HAP-1 (cell line): ENCODE measurements at regions not wholly inside any gene's neighbourhood (a gene's known extent, or its start where the extent isn't known, plus 50 kb on each side); places are given as distances from the start of the nearest gene placed in this dataset.

Experiments
- DNase-seq, 2 experiments: peaks; one replicate each; pipeline ENCODE4 v3.0.0-alpha.2; 2016 to 2020; ENCODE audit warnings: low spot score in 2 of 2
- H3K27me3 ChIP-seq: fragments of 250-450 bp; sonication (Bioruptor Pico); 2 replicates; pipeline ENCODE4 v1.5.1; 2020; ENCODE audit warnings: low read depth, mild to moderate bottlenecking, moderate library complexity
- H3K36me3 ChIP-seq: fragments of 250-450 bp; sonication (Bioruptor Pico); replicated peaks from 2 replicates; pipeline ENCODE4 v1.5.1; 2020; ENCODE audit warnings: mild to moderate bottlenecking
- H3K4me1 ChIP-seq: fragments of 250-450 bp; sonication (Bioruptor Pico); 2 replicates; pipeline ENCODE4 v1.5.1; 2020; ENCODE audit warnings: mild to moderate bottlenecking
- H3K4me3 ChIP-seq: fragments of 250-450 bp; sonication (Bioruptor Pico); 2 replicates; pipeline ENCODE4 v1.5.1; 2020; ENCODE audit warnings: mild to moderate bottlenecking, moderate library complexity
- H3K9me3 ChIP-seq: fragments of 250-450 bp; sonication (Bioruptor Pico); 2 replicates; pipeline ENCODE4 v1.5.1; 2020; ENCODE audit warnings: mild to moderate bottlenecking, moderate library complexity
- in situ Hi-C: fragments of 300-500 bp; cut with MboI; formaldehyde crosslinking; loops from 3 replicates; pipeline ENCODE4 v1.14.3; 2020; ENCODE audit warnings: low sequenced_read_pairs, inconsistent platforms, mixed read lengths

DNA sequence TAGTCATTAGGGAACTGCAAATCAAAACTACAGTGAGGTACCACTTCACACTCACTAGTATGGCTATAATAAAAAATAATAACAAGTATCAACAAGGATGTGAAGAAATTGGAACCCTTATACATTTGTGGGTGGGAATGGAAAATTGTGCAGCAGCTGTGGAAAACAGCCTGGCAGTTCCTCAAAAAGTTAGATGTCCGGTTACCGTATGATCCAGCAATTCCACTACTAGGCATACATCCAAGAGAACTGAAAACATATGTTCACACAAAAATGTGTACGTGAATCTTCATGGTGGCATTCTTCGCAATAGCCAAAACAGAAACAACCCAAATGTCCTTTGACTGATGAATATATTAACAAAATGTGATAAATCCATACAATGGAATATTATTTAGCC is 187.9 kb upstream of the LYSMD4 start:
- no peaks in the 10 kb centered on the region for H3K9me3 ChIP-seq
- no peaks in the 10 kb centered on the region for H3K4me1 ChIP-seq
- peaks cover 18% of the 10 kb centered on the region for H3K27me3 ChIP-seq
- no peak for DNase-seq
- no peaks in the 10 kb centered on the region for H3K36me3 ChIP-seq
- in situ Hi-C loops = loop anchor here (25.0 kb wide), 1 partner anchor 659 kb away; the partner anchor contains the start of gene LRRC28
- no peak overlapping the region for H3K4me3 ChIP-seq

DNA sequence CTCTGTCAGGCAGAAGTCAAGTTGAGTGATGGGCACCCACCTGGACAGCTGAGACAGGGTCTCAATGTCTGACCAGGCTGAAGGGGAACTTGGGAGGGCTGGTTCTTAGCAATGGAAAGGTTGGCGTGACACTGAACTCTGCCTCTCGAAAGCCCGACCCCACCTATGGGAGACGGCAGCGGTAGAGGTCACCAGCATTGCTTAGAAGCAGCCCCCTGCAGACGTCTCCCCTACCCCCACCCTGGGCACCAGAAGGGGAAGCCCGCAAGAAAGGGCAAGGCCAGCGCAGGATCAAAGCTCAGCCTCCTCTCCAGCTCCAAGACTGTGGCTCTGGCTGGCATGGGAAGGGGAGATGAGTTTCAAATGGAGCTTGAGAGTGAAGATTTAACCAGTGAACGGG is 184.8 kb upstream of the LYSMD4 start:
- Histone ChIP-seq H3K4me1 (no peaks in the 10 kb centered on the region), H3K4me3 (no peak overlapping the region), H3K27me3 (peaks cover 18% of the 10 kb centered on the region), H3K36me3 (no peaks in the 10 kb centered on the region), H3K9me3 (no peaks in the 10 kb centered on the region)
- no peak for DNase-seq
- in situ Hi-C loops = loop anchor here (25.0 kb wide), 1 partner anchor 656 kb away; the partner anchor contains the start of gene LRRC28

GRCh38 chr15:99917252-99917651 is 184.0 kb upstream of the LYSMD4 start:
- Histone ChIP-seq H3K27me3 (peaks cover 12% of the 10 kb centered on the region), H3K4me1 (no peaks in the 10 kb centered on the region), H3K9me3 (no peaks in the 10 kb centered on the region), H3K4me3 (no peak overlapping the region), H3K36me3 (no peaks in the 10 kb centered on the region)
- no peak for DNase-seq
- in situ Hi-C loops = loop anchor here (25.0 kb wide), 1 partner anchor 655 kb away; the partner anchor contains the start of gene LRRC28

GRCh38 chr15:99916668-99917223 is 183.5 kb upstream of the LYSMD4 start:
- Histone ChIP-seq H3K4me1 (no peaks in the 10 kb centered on the region), H3K36me3 (no peaks in the 10 kb centered on the region), H3K4me3 (no peak overlapping the region), H3K9me3 (no peaks in the 10 kb centered on the region), H3K27me3 (peaks cover 10% of the 10 kb centered on the region)
- no peak for DNase-seq
- in situ Hi-C loops = loop anchor here (25.0 kb wide), 1 partner anchor 654 kb away; the partner anchor contains the start of gene LRRC28

DNA sequence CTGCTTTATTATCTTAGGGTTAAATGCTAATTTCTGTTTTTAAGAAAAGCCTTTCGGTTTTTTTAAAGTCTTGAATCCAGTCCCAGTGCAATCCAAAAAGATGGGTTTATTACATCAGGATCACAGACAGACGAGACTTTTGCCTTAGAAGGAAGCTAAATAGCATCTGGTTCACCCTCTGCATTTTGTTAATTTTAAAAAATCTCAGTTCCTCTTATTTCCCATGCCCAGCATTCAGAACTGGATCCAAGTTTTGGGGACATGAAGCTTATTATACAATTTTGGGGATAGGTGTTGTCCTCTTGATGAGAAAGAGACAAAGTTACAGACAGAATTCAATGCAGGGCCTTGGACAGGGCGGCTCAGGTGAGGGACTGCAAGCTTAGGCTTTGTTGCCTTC is 181.5 kb upstream of the LYSMD4 start:
- no peaks in the 10 kb centered on the region for H3K4me1 ChIP-seq
- H3K36me3 ChIP-seq = no peaks in the 10 kb centered on the region
- in situ Hi-C loops = loop anchor here (25.0 kb wide), 1 partner anchor 652 kb away; the partner anchor contains the start of gene LRRC28
- no peak overlapping the region for H3K4me3 ChIP-seq
- no peaks in the 10 kb centered on the region for H3K9me3 ChIP-seq
- H3K27me3 ChIP-seq = no peaks in the 10 kb centered on the region
- no peak for DNase-seq

- Histone ChIP-seq H3K27me3 (no peaks in the 10 kb centered on the region), H3K9me3 (no peaks in the 10 kb centered on the region), H3K36me3 (no peaks in the 10 kb centered on the region), H3K4me1 (no peaks in the 10 kb centered on the region), H3K4me3 (no peak overlapping the region)
- no peak for DNase-seq
- in situ Hi-C loops = loop anchor here (25.0 kb wide), 1 partner anchor 650 kb away; the partner anchor contains the start of gene LRRC28
Measured at GRCh38 chr15:99911816-99912215, 178.6 kb upstream of the LYSMD4 start.

- H3K4me3 ChIP-seq = no peak overlapping the region
- no peaks in the 10 kb centered on the region for H3K4me1 ChIP-seq
- H3K27me3 ChIP-seq = no peaks in the 10 kb centered on the region
- in situ Hi-C loops = loop anchor here (25.0 kb wide), 1 partner anchor 647 kb away; the partner anchor contains the start of gene LRRC28
- no peaks in the 10 kb centered on the region for H3K9me3 ChIP-seq
- DNase-seq = peak; percentile 63 to 65
- no peaks in the 10 kb centered on the region for H3K36me3 ChIP-seq
Measured at GRCh38 chr15:99909592-99910295, 176.5 kb upstream of the LYSMD4 start.

DNA sequence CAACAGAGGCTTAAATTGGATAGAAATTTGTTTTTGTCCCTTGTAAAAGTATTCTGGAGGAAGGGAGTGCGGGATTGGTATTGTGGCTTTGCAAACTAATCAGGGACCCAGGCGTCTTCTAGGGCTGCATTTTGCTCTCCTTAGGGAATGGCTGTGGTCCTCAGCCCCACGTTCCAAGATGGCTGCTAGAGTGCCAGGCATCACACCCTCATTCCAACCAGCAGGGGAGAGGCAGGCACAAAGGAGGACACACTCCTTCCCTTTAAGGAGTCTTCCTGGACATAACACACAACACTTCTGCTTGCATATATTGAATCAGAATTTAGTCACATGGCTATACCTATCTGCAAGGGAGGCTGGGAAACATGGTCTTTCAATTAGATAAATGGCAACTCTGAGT is 174.5 kb upstream of the LYSMD4 start:
- Histone ChIP-seq H3K9me3 (no peaks in the 10 kb centered on the region), H3K27me3 (no peaks in the 10 kb centered on the region), H3K4me3 (no peak overlapping the region), H3K4me1 (no peaks in the 10 kb centered on the region), H3K36me3 (no peaks in the 10 kb centered on the region)
- DNase-seq = no peak
- in situ Hi-C loops = loop anchor here (25.0 kb wide), 1 partner anchor 645 kb away; the partner anchor contains the start of gene LRRC28

DNA sequence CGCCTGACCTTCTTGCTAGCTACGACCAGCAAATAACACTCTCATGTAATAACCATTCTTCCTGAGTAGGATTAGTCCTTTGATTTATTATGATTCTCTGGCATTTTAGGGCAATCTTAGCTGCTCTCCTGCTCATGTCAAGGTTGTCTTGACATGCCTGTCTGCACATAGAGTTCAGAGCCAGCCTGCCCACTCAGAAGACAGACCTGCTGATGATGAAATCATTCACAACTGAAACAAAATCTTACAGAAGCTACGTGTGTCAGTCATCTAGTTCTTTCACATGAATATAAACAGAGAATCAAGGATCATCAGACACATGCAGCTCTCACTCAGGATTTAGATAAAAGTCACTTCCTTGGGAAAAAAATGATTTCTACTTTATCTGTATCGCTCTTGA is 173.6 kb upstream of the LYSMD4 start:
- Histone ChIP-seq H3K9me3 (no peaks in the 10 kb centered on the region), H3K4me3 (no peak overlapping the region), H3K36me3 (no peaks in the 10 kb centered on the region), H3K27me3 (no peaks in the 10 kb centered on the region), H3K4me1 (no peaks in the 10 kb centered on the region)
- no peak for DNase-seq
- in situ Hi-C loops = loop anchor here (25.0 kb wide), 1 partner anchor 644 kb away; the partner anchor contains the start of gene LRRC28

GRCh38 chr15:99906311-99906710 is 173.1 kb upstream of the LYSMD4 start:
- in situ Hi-C loops = loop anchor here (25.0 kb wide), 1 partner anchor 644 kb away; the partner anchor contains the start of gene LRRC28
- DNase-seq = no peak
- no peaks in the 10 kb centered on the region for H3K27me3 ChIP-seq
- no peaks in the 10 kb centered on the region for H3K9me3 ChIP-seq
- H3K4me1 ChIP-seq = no peaks in the 10 kb centered on the region
- H3K36me3 ChIP-seq = no peaks in the 10 kb centered on the region
- H3K4me3 ChIP-seq = no peak overlapping the region

- Histone ChIP-seq H3K4me1 (peaks cover 7% of the 10 kb centered on the region), H3K9me3 (no peaks in the 10 kb centered on the region), H3K4me3 (no peak overlapping the region), H3K27me3 (no peaks in the 10 kb centered on the region), H3K36me3 (no peaks in the 10 kb centered on the region)
- in situ Hi-C loops = loop anchor here (25.0 kb wide), 1 partner anchor 640 kb away; the partner anchor contains the start of gene LRRC28
- no peak for DNase-seq
Measured at GRCh38 chr15:99902248-99902928, 169.2 kb upstream of the LYSMD4 start.

DNA sequence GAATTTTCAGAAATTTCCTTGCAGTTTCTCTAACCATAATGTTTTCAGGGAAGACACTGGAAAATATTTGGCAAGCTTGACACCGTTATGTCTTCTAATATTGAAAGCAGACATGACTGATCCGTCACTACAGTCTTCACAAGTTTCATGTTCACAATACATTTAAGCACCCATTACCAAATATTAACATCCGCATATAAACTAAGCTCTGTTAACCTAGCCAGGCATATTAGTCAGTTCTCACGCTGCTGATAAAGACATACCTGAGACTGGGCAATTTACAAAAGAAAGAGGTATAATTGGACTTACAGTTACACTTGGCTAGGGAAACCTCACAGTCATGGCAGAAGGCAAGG is 162.7 kb upstream of the LYSMD4 start:
- no peak for DNase-seq
- Histone ChIP-seq H3K4me1 (peaks cover 12% of the 10 kb centered on the region), H3K4me3 (no peak overlapping the region), H3K27me3 (no peaks in the 10 kb centered on the region), H3K36me3 (no peaks in the 10 kb centered on the region), H3K9me3 (no peaks in the 10 kb centered on the region; the same call in 1 of the 2 replicates)
- in situ Hi-C loops = no loop called here

- Histone ChIP-seq H3K36me3 (no peaks in the 10 kb centered on the region), H3K27me3 (no peaks in the 10 kb centered on the region), H3K4me3 (no peak overlapping the region), H3K9me3 (no peaks in the 10 kb centered on the region; the same call in 1 of the 2 replicates), H3K4me1 (peaks cover 12% of the 10 kb centered on the region)
- in situ Hi-C loops = no loop called here
- no peak for DNase-seq
Measured at GRCh38 chr15:99895189-99895955, 162.1 kb upstream of the LYSMD4 start.
